ENCODE measurements at regions not wholly inside any gene's neighbourhood (a gene's known extent, or its start where the extent isn't known, plus 50 kb on each side); places are given as distances from the start of the nearest gene placed in this dataset.

GRCh38 chr18:10143596-10143995 is 229.8 kb downstream of the VAPA start:
- ChIA-PET CTCF (interaction anchor here (0.5 to 0.6 kb wide), 3 partner anchors 18 to 372 kb away, joined by 3 to 4 read pairs (median 3); no protein-coding TSS in a partner anchor), POLR2A (ENCODE audit: unreplicated experiment) (no interaction called here)
- no peak overlapping the region for H3K4ac ChIP-seq (ENCODE audit: low read depth, low read length)
- H2AFZ ChIP-seq (replicated peaks; ENCODE audit: low read length, poor library complexity) = no peak overlapping the region
- WGBS, 2 experiments (ENCODE audit: extremely low coverage in 2 of 2, insufficient read length in 1 of 2) = no CpG with 5 or more reads among the region's 3 CpGs
- H3K14ac ChIP-seq (replicated peaks; ENCODE audit: low read depth, low read length) = no peak overlapping the region
- peaks cover 3% of the 10 kb centered on the region for H3K27me3 ChIP-seq (ENCODE audit: control insufficient read depth, insufficient read depth, low read length)
- H4K5ac ChIP-seq (ENCODE audit: low read depth, low read length) = no peak overlapping the region
- peaks cover 24% of the 10 kb centered on the region for H3K4me1 ChIP-seq (ENCODE audit: control insufficient read depth, insufficient read depth, low read length)
- no peak overlapping the region for H2BK15ac ChIP-seq (ENCODE audit: low read depth, low read length)
- no peaks in the 10 kb centered on the region for H3K36me3 ChIP-seq (ENCODE audit: control insufficient read depth, insufficient read depth, low read length)
- H2BK5ac ChIP-seq (ENCODE audit: low read depth, low read length, poor library complexity, severe bottlenecking) = no peak overlapping the region
- H4K20me1 ChIP-seq (ENCODE audit: insufficient read depth, low read length) = no peaks in the 10 kb centered on the region
- H4K8ac ChIP-seq (ENCODE audit: low read depth in 2 of 2, low read length in 2 of 2) = no peak overlapping the region
- no peak overlapping the region for H2BK120ac ChIP-seq (ENCODE audit: low read depth, low read length)
- no peak overlapping the region for H3K56ac ChIP-seq (ENCODE audit: extremely low read depth, insufficient read depth, low read length)
- peaks cover 23% of the 10 kb centered on the region for H3K9me1 ChIP-seq (ENCODE audit: insufficient read depth, low read length)
- H3K9me3 ChIP-seq (ENCODE audit: control insufficient read depth, insufficient read depth, low read length) = no peaks in the 10 kb centered on the region
- DNase-seq = no peak
- H3K79me1 ChIP-seq (ENCODE audit: low read depth in 1 of 2, low read length in 2 of 2) = no peaks in the 10 kb centered on the region
- in situ Hi-C loops (cut with MboI; ENCODE audit: low sequenced_read_pairs) = no loop called here
- H2AK5ac ChIP-seq (ENCODE audit: low read depth, low read length) = peak overlapping the region; percentile 33; the same call in 1 of the 2 replicates
- H2BK20ac ChIP-seq (ENCODE audit: low read depth, low read length) = 0 out of 2 replicates have a peak overlapping the region, but pooled peaks have one; percentile 1
- no peak for TF ChIP-seq MXI1 (IDR thresholded peaks at IDR 0.05; ENCODE audit: borderline replicate concordance, low read depth, low read length)
- H3K9ac ChIP-seq (ENCODE audit: low read depth, low read length) = no peak overlapping the region
- intact Hi-C loops (cut with micrococcal nuclease) = loop anchor here (5.0 kb wide), 1 partner anchor 234 kb away; no protein-coding TSS in a partner anchor
- no peak overlapping the region for H3K4me2 ChIP-seq (ENCODE audit: low read depth, low read length)
- H3K27ac ChIP-seq (ENCODE audit: insufficient read depth, low read length) = no peak overlapping the region
- BruUV-seq (replicated peaks) = no TSS peak
- dilution Hi-C loops (cut with HindIII; ENCODE audit: low sequenced_read_pairs, unreplicated experiment) = no loop called here
- H3K4me3 ChIP-seq (ENCODE audit: insufficient read depth, low read depth, low read length) = no peak overlapping the region
- no peak for ATAC-seq (ENCODE audit: low read depth)
- H4K91ac ChIP-seq (ENCODE audit: insufficient read depth, low read depth, low read length) = 0 out of 2 replicates have a peak overlapping the region, but pooled peaks have one; percentile 22
- H3K18ac ChIP-seq (ENCODE audit: low read depth, low read length) = no peak overlapping the region
- peak overlapping the region; percentile 18 for H2AK9ac ChIP-seq (replicated peaks; ENCODE audit: low read depth, low read length, poor library complexity)
- no peak overlapping the region for H3K23ac ChIP-seq (ENCODE audit: low read depth, low read length)

Data from IMR-90 (cell line).